GM23338 (cell line): ENCODE measurements at regions not wholly inside any gene's neighbourhood (a gene's known extent, or its start where the extent isn't known, plus 50 kb on each side); places are given as distances from the start of the nearest gene placed in this dataset.

Source experiments
- ATAC-seq: fragments of 200-7000 bp; cut with Tn5 transposase; 3 replicates; pipeline ENCODE4 v1.9.1; 2020
- DNase-seq: peaks from one replicate; pipeline ENCODE4 v3.0.0-alpha.2; 2015; ENCODE audit warnings: low spot score
- H2AFZ ChIP-seq: fragments of 200-600 bp; sonication (generic); 2 replicates; pipeline ENCODE4 v1.8.0; 2016; ENCODE audit warnings: antibody characterized with exemption, mild to moderate bottlenecking, moderate library complexity
- H3F3A ChIP-seq: fragments of 200-600 bp; sonication (generic); replicated peaks from 2 replicates; pipeline ENCODE4 v1.8.0; 2017; ENCODE audit warnings: antibody characterized with exemption, mixed run types, low read depth
- H3K27ac ChIP-seq: fragments of 200-600 bp; sonication (generic); 2 replicates; pipeline ENCODE4 v1.6.1; 2016; ENCODE audit warnings: low read depth
- H3K27me3 ChIP-seq: fragments of 200-600 bp; sonication (generic); 2 replicates; pipeline ENCODE4 v1.8.0; 2016; ENCODE audit warnings: mild to moderate bottlenecking, mixed run types, moderate library complexity; ENCODE audit not compliant: insufficient read depth
- H3K36me3 ChIP-seq: fragments of 200-600 bp; sonication (generic); 2 replicates; pipeline ENCODE4 v1.8.0; 2016; ENCODE audit warnings: mild to moderate bottlenecking; ENCODE audit not compliant: insufficient read depth
- H3K4me1 ChIP-seq: fragments of 200-600 bp; sonication (generic); 2 replicates; pipeline ENCODE4 v1.8.0; 2016; ENCODE audit warnings: mild to moderate bottlenecking, moderate library complexity; ENCODE audit not compliant: insufficient read depth
- H3K4me2 ChIP-seq: fragments of 200-600 bp; sonication (generic); 2 replicates; pipeline ENCODE4 v1.7.1; 2017; ENCODE audit warnings: mixed run types
- H3K4me3 ChIP-seq: fragments of 200-600 bp; sonication (generic); 2 replicates; pipeline ENCODE4 v1.6.1; 2016; ENCODE audit warnings: mixed run types
- H3K79me2 ChIP-seq: fragments of 200-600 bp; sonication (generic); replicated peaks from 2 replicates; pipeline ENCODE4 v1.8.0; 2017; ENCODE audit warnings: mild to moderate bottlenecking; ENCODE audit not compliant: insufficient read depth
- H3K9me2 ChIP-seq: fragments of 200-600 bp; sonication (generic); 2 replicates; pipeline ENCODE4 v1.8.0; 2017; ENCODE audit not compliant: insufficient read depth
- H4K20me1 ChIP-seq: fragments of 200-600 bp; sonication (generic); replicated peaks from 2 replicates; pipeline ENCODE4 v1.8.0; 2017; ENCODE audit warnings: mild to moderate bottlenecking; ENCODE audit not compliant: insufficient read depth
- H3K27ac Mint-ChIP-seq: 2 replicates; pipeline ENCODE4 v1.8.0; 2020; ENCODE audit warnings: inconsistent platforms, mild to moderate bottlenecking, moderate library complexity, mixed read lengths
- H3K27me3 Mint-ChIP-seq: 3 replicates; pipeline ENCODE4 v1.8.0; 2022; ENCODE audit warnings: low read depth, mild to moderate bottlenecking, moderate library complexity, mixed read lengths, inconsistent platforms; ENCODE audit not compliant: insufficient read depth, poor library complexity
- H3K36me3 Mint-ChIP-seq: 3 replicates; pipeline ENCODE4 v1.8.0; 2021; ENCODE audit warnings: low read depth, mild to moderate bottlenecking, inconsistent platforms, moderate library complexity, mixed read lengths
- H3K4me1 Mint-ChIP-seq: 3 replicates; pipeline ENCODE4 v1.8.0; 2020; ENCODE audit warnings: mild to moderate bottlenecking, inconsistent platforms, mixed read lengths
- H3K4me3 Mint-ChIP-seq: 3 replicates; pipeline ENCODE4 v1.8.0; 2021; ENCODE audit warnings: moderate library complexity, mild to moderate bottlenecking, inconsistent platforms, mixed read lengths
- H3K9me3 Mint-ChIP-seq: 3 replicates; pipeline ENCODE4 v1.8.0; 2020; ENCODE audit warnings: moderate library complexity, mild to moderate bottlenecking, inconsistent platforms, mixed read lengths
- CREB1 ChIP-seq: fragments of 250-450 bp; sonication (Bioruptor Pico); IDR thresholded peaks from 2 replicates; pipeline ENCODE4 v1.5.0; 2020; ENCODE audit warnings: low read depth, mild to moderate bottlenecking, moderate library complexity
- CTCF ChIP-seq, 2 experiments: fragments of 200-600 bp in 1 of 2; sonication (generic) in 1 of 2; conservative IDR thresholded peaks; 2 replicates each; pipeline versions ENCODE4 v1.5.1 to v1.6.1; 2016 to 2017; ENCODE audit warnings: antibody characterized with exemption in 2 of 2, low read depth in 2 of 2, mild to moderate bottlenecking in 2 of 2, moderate library complexity in 1 of 2
- EZH2 ChIP-seq: fragments of 200-600 bp; sonication (generic); IDR thresholded peaks from one replicate; pipeline ENCODE4 v1.8.0; 2017; ENCODE audit warnings: antibody characterized with exemption, mild to moderate bottlenecking, low read depth; ENCODE audit not compliant: unreplicated experiment
- EZH2phosphoT487 ChIP-seq: fragments of 200-600 bp; sonication (generic); IDR thresholded peaks from one replicate; pipeline ENCODE4 v1.8.1; 2018; ENCODE audit warnings: antibody characterized with exemption; ENCODE audit not compliant: unreplicated experiment
- JUNB ChIP-seq: IDR thresholded peaks from one replicate; pipeline ENCODE4 v1.6.1; 2016; ENCODE audit warnings: antibody characterized with exemption; ENCODE audit not compliant: unreplicated experiment
- NANOG ChIP-seq: IDR thresholded peaks from 2 replicates; pipeline ENCODE4 v1.6.1; 2016; ENCODE audit warnings: antibody characterized with exemption, borderline replicate concordance
- STAT1 ChIP-seq: IDR thresholded peaks from one replicate; pipeline ENCODE4 v1.6.1; 2016; ENCODE audit warnings: antibody characterized with exemption; ENCODE audit not compliant: unreplicated experiment
- ZNF114 ChIP-seq: fragments of 250-450 bp; sonication (Bioruptor Pico); IDR thresholded peaks from 2 replicates; pipeline ENCODE4 v1.5.0; 2020; ENCODE audit warnings: mild to moderate bottlenecking, moderate library complexity
- ZNF331 ChIP-seq: fragments of 250-450 bp; sonication (Bioruptor Pico); IDR thresholded peaks from 2 replicates; pipeline ENCODE4 v1.5.0; 2020; ENCODE audit warnings: low read depth, mild to moderate bottlenecking, moderate library complexity
- TF ChIP-seq, protein P1 (sequence below): IDR thresholded peaks from 2 replicates; pipeline ENCODE4 v1.6.1; 2016; ENCODE audit warnings: antibody characterized with exemption

GRCh38 chr5:125274938-125275724 lies 528.7 kb upstream of the ZNF608 start (continued):
- TF ChIP-seq CTCF (conservative IDR thresholded peaks at IDR 0.05; ENCODE audit: low read depth in 2 of 2) (no peak), ZNF114 (CRISPR knock-in tag) (no peak), STAT1 (no peak)
- TF ChIP-seq, protein P1, sequence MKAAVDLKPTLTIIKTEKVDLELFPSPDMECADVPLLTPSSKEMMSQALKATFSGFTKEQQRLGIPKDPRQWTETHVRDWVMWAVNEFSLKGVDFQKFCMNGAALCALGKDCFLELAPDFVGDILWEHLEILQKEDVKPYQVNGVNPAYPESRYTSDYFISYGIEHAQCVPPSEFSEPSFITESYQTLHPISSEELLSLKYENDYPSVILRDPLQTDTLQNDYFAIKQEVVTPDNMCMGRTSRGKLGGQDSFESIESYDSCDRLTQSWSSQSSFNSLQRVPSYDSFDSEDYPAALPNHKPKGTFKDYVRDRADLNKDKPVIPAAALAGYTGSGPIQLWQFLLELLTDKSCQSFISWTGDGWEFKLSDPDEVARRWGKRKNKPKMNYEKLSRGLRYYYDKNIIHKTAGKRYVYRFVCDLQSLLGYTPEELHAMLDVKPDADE: no peak

DNA sequence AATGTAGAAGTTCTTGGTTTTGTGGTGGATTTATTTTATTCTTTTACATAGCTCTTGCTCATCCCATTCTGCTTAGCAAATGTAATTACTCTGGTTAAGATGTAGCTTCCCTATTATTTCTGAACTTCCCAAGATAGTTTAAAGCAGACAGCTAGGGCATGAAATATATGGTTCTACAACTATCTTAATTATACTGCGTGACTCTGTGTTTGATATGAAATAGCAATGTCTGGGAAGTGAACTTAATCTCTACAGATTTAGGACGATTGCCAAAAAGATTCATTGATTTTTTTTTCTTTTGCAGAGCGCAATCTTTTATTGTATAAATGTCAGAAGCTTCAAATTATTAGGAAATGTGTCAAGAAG lies 529.3 kb upstream of the ZNF608 start:
- no peak overlapping the region for H3K27ac Mint-ChIP-seq
- peaks cover 20% of the 10 kb centered on the region for H3K4me1 Mint-ChIP-seq
- no peaks in the 10 kb centered on the region for H3K9me3 Mint-ChIP-seq
- H2AFZ ChIP-seq: no peak overlapping the region
- no peak for TF ChIP-seq ZNF114 (CRISPR knock-in tag)
- no peak for TF ChIP-seq EZH2phosphoT487
- no peak for TF ChIP-seq ZNF331 (CRISPR knock-in tag)
- no peak for TF ChIP-seq CTCF (conservative IDR thresholded peaks at IDR 0.05; ENCODE audit: low read depth in 2 of 2)
- no peak for TF ChIP-seq NANOG
- no peak for TF ChIP-seq STAT1
- TF ChIP-seq, protein P1: no peak
- TF ChIP-seq EZH2: no peak
- no peak for TF ChIP-seq CREB1 (CRISPR knock-in tag)
- no peak for TF ChIP-seq JUNB
- no peak overlapping the region for H3K4me3 Mint-ChIP-seq
- no peaks in the 10 kb centered on the region for H4K20me1 ChIP-seq
- H3K4me3 ChIP-seq: no peak overlapping the region
- DNase-seq (no peak), ATAC-seq (no peak)
- H3K27me3 ChIP-seq: no peaks in the 10 kb centered on the region
- H3K36me3 Mint-ChIP-seq: no peaks in the 10 kb centered on the region
- no peaks in the 10 kb centered on the region for H3K79me2 ChIP-seq
- no peaks in the 10 kb centered on the region; the same call in 1 of the 2 replicates for H3K36me3 ChIP-seq
- H3K4me2 ChIP-seq: no peak overlapping the region
- H3K27me3 Mint-ChIP-seq: no peaks in the 10 kb centered on the region
- peaks cover 4% of the 10 kb centered on the region; the same call in 1 of the 2 replicates for H3K9me2 ChIP-seq
- H3K4me1 ChIP-seq: peaks cover 10% of the 10 kb centered on the region
- no peak overlapping the region for H3K27ac ChIP-seq
- no peaks in the 10 kb centered on the region for H3F3A ChIP-seq
